HCT116 (cell line): ENCODE measurements at regions not wholly inside any gene's neighbourhood (a gene's known extent, or its start where the extent isn't known, plus 50 kb on each side); places are given as distances from the start of the nearest gene placed in this dataset.

ENCODE experiments used
- ATAC-seq: fragments of 200-7000 bp; cut with Tn5 transposase; 2 replicates; pipeline ENCODE4 v1.9.1; 2020; ENCODE audit warnings: mild to moderate bottlenecking, moderate library complexity
- BruUV-seq: library from RNA; stranded (reverse); fragments of 400-500 nt; replicated peaks from 2 replicates; lab custom pipeline; 2021; lab: Mats Ljungman, UMichigan
- CTCF ChIA-PET: fragments of 300-600 bp; sonication (Branson Sonifier 250); formaldehyde crosslinking; loops from one replicate; lab custom pipeline; 2021; ENCODE audit warnings: antibody characterized with exemption; lab: Charles Lee
- POLR2A ChIA-PET: fragments of 300-600, 350-600 bp; sonication (Branson Sonifier 250); formaldehyde crosslinking; loops from one replicate; lab custom pipeline; 2021; ENCODE audit warnings: antibody characterized with exemption; lab: Charles Lee
- RAD21 ChIA-PET, 2 experiments: fragments of 300-600 bp; sonication (Branson Sonifier 250); formaldehyde crosslinking; loops; one replicate each; lab custom pipeline; 2023; ENCODE audit warnings: low total read pairs in 2 of 2; ENCODE audit not compliant: uncharacterized antibody in 2 of 2, unreplicated experiment in 2 of 2, low non-redundant PET in 1 of 2; lab: Charles Lee
- DNase-seq: peaks from one replicate; pipeline ENCODE4 v3.0.0-alpha.2; 2010; ENCODE audit warnings: low read depth, low spot score
- H2AFZ ChIP-seq: fragments of 200-600 bp; shearing (Covaris generic), sonication (generic); 2 replicates; pipeline ENCODE4 v1.6.1; 2017; ENCODE audit warnings: low read depth, mixed run types, mixed read lengths, antibody characterized with exemption, low read length; ENCODE audit not compliant: poor library complexity, severe bottlenecking
- H3K27ac ChIP-seq: 2 replicates; pipeline ENCODE4 v1.5.1; 2012; ENCODE audit warnings: low read depth, low read length
- H3K27me3 ChIP-seq: fragments of 200-600 bp; sonication (generic); 2 replicates; pipeline ENCODE4 v1.6.1; 2016; ENCODE audit warnings: mixed run types, low read length, mixed read lengths; ENCODE audit not compliant: insufficient read depth
- H3K36me3 ChIP-seq, 2 experiments: fragments of 200-500 bp in 1 of 2; fragments of 200-600 bp in 1 of 2; sonication (Bioruptor generic) in 1 of 2; sonication (generic) in 1 of 2; 2 replicates each; pipeline versions ENCODE4 v1.5.1 to v1.6.1; 2014 to 2016; ENCODE audit warnings: low read length in 2 of 2, inconsistent platforms in 1 of 2, mixed read lengths in 1 of 2, mixed run types in 1 of 2; ENCODE audit not compliant: insufficient read depth in 2 of 2, control insufficient read depth in 1 of 2
- H3K4me1 ChIP-seq, 2 experiments: fragments of 200-600 bp in 1 of 2; sonication (generic) in 1 of 2; 2 replicates each; pipeline versions ENCODE4 v1.5.1 to v1.6.1; 2012 to 2017; ENCODE audit warnings: low read length in 2 of 2, inconsistent platforms in 1 of 2, mild to moderate bottlenecking in 1 of 2, mixed read lengths in 1 of 2, mixed run types in 1 of 2, moderate library complexity in 1 of 2; ENCODE audit not compliant: insufficient read depth in 2 of 2, control insufficient read depth in 1 of 2
- H3K4me2 ChIP-seq: fragments of 200-600 bp; sonication (generic); 2 replicates; pipeline ENCODE4 v1.6.1; 2017; ENCODE audit warnings: mixed run types, low read length, mixed read lengths
- H3K4me3 ChIP-seq, 2 experiments: fragments of 200-600 bp in 1 of 2; sonication (generic) in 1 of 2; replicated peaks in 1 of 2; 2 replicates each; pipeline ENCODE4 v1.5.1; 2011 to 2016; ENCODE audit warnings: low read length in 2 of 2, control low read depth in 1 of 2, low read depth in 1 of 2, mild to moderate bottlenecking in 1 of 2, mixed read lengths in 1 of 2, mixed run types in 1 of 2
- H3K79me2 ChIP-seq: fragments of 200-600 bp; sonication (generic); 2 replicates; pipeline ENCODE4 v1.6.1; 2017; ENCODE audit warnings: mild to moderate bottlenecking, mixed run types, low read length, moderate library complexity, mixed read lengths; ENCODE audit not compliant: insufficient read depth
- H3K9ac ChIP-seq: fragments of 200-600 bp; sonication (generic); 2 replicates; pipeline ENCODE4 v1.6.1; 2016; ENCODE audit warnings: low read length, mixed read lengths
- H3K9me2 ChIP-seq: fragments of 200-600 bp; sonication (generic), shearing (Covaris generic); 2 replicates; pipeline ENCODE4 v1.6.1; 2017; ENCODE audit warnings: mixed run types, mild to moderate bottlenecking, moderate library complexity; ENCODE audit not compliant: insufficient read depth
- H3K9me3 ChIP-seq, 2 experiments: fragments of 200-500 bp in 1 of 2; fragments of 200-600 bp in 1 of 2; sonication (Bioruptor generic) in 1 of 2; sonication (generic) in 1 of 2; 2 replicates each; pipeline ENCODE4 v1.6.1; 2014 to 2017; ENCODE audit warnings: low read length in 2 of 2, mixed read lengths in 2 of 2, inconsistent platforms in 1 of 2, low read depth in 1 of 2, mild to moderate bottlenecking in 1 of 2, mixed run types in 1 of 2, moderate library complexity in 1 of 2; ENCODE audit not compliant: control insufficient read depth in 1 of 2, insufficient read depth in 1 of 2
- H4K20me1 ChIP-seq: fragments of 200-600 bp; sonication (generic), shearing (Covaris generic); 2 replicates; pipeline ENCODE4 v1.6.1; 2017; ENCODE audit warnings: mixed run types, mild to moderate bottlenecking, moderate library complexity; ENCODE audit not compliant: insufficient read depth
- CEBPB ChIP-seq: IDR thresholded peaks from 2 replicates; pipeline ENCODE4 v1.6.1; 2012; ENCODE audit warnings: low read depth
- EZH2 ChIP-seq: fragments of 200-600 bp; sonication (generic); IDR thresholded peaks from 2 replicates; pipeline ENCODE4 v1.6.1; 2017; ENCODE audit warnings: antibody characterized with exemption, mixed run types
- EZH2phosphoT487 ChIP-seq: fragments of 200-600 bp; IDR thresholded peaks from 2 replicates; pipeline ENCODE4 v1.6.1; 2018; ENCODE audit warnings: antibody characterized with exemption, borderline replicate concordance
- FOSL1 ChIP-seq: IDR thresholded peaks from 2 replicates; pipeline ENCODE4 v1.6.1; 2012; ENCODE audit warnings: low read depth
- JUND ChIP-seq: IDR thresholded peaks from 2 replicates; pipeline ENCODE4 v1.6.1; 2012
- POLR2AphosphoS5 ChIP-seq: IDR thresholded peaks from 2 replicates; pipeline ENCODE4 v1.6.1; 2011; ENCODE audit warnings: mild to moderate bottlenecking, low read depth, low read length, moderate library complexity
- RAD21 ChIP-seq: IDR thresholded peaks from 2 replicates; pipeline ENCODE4 v1.6.1; 2012; ENCODE audit warnings: low read depth, mild to moderate bottlenecking
- SP1 ChIP-seq: IDR thresholded peaks from 2 replicates; pipeline ENCODE4 v1.6.1; 2012; ENCODE audit warnings: low read depth
- SRF ChIP-seq: IDR thresholded peaks from 2 replicates; pipeline ENCODE4 v1.6.1; 2012; ENCODE audit warnings: low read depth
- TCF7L2 ChIP-seq: IDR thresholded peaks from 2 replicates; pipeline ENCODE4 v1.7.0; 2011; ENCODE audit warnings: borderline replicate concordance, inconsistent platforms; ENCODE audit not compliant: insufficient read depth, insufficient read length; ENCODE audit errors: extremely low read depth
- YY1 ChIP-seq: IDR thresholded peaks from 2 replicates; pipeline ENCODE4 v1.6.1; 2011; ENCODE audit warnings: low read length, low read depth, moderate library complexity, mild to moderate bottlenecking; ENCODE audit not compliant: insufficient replicate concordance; ENCODE audit errors: extremely low read depth
- ZFX ChIP-seq: fragments of 450-650 bp; IDR thresholded peaks from 2 replicates; pipeline ENCODE4 v1.6.1; 2017
- ZNF274 ChIP-seq: fragments of 200-500 bp; sonication (Bioruptor generic); IDR thresholded peaks from 2 replicates; pipeline ENCODE4 v1.6.1; 2014; ENCODE audit warnings: mild to moderate bottlenecking, low read depth, low read length, inconsistent platforms
- intact Hi-C: fragments of 100-400 bp; cut with micrococcal nuclease; formaldehyde crosslinking; loops from 2 replicates; pipeline ENCODE4 v1.10.0; 2022
- TF ChIP-seq, protein P1 (sequence below): IDR thresholded peaks from 2 replicates; pipeline ENCODE4 v1.6.1; 2012
- TF ChIP-seq, protein P2 (sequence below), 3 experiments: fragments of 200-600 bp in 1 of 3; sonication (generic) in 1 of 3; IDR thresholded peaks in 2 of 3; conservative IDR thresholded peaks in 1 of 3; 2 replicates each; pipeline ENCODE4 v1.5.1; 2012 to 2017; ENCODE audit warnings: low read depth in 2 of 3, low read length in 2 of 3, antibody characterized with exemption in 1 of 3, borderline replicate concordance in 1 of 3, control low read depth in 1 of 3, mild to moderate bottlenecking in 1 of 3, mixed read lengths in 1 of 3, mixed run types in 1 of 3, moderate library complexity in 1 of 3; ENCODE audit not compliant: insufficient read depth in 1 of 3

GRCh38 chr11:101199416-101199815 lies 69.8 kb upstream of the PGR start:
- H3K27me3 ChIP-seq = no peaks in the 10 kb centered on the region
- no peak overlapping the region for H3K9ac ChIP-seq
- H3K4me1 ChIP-seq = no peaks in the 10 kb centered on the region
- CTCF ChIA-PET = no interaction called here
- RAD21 ChIA-PET = no interaction called here
- H3K27ac ChIP-seq = no peak overlapping the region
- H3K9me3 ChIP-seq = no peaks in the 10 kb centered on the region
- no peak overlapping the region for H2AFZ ChIP-seq
- no peak for TF ChIP-seq EZH2phosphoT487
- TF ChIP-seq YY1 = no peak
- TF ChIP-seq, protein P1, sequence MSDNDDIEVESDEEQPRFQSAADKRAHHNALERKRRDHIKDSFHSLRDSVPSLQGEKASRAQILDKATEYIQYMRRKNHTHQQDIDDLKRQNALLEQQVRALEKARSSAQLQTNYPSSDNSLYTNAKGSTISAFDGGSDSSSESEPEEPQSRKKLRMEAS = no peak
- TF ChIP-seq FOSL1 = no peak
- TF ChIP-seq CEBPB = no peak
- TF ChIP-seq, protein P2, sequence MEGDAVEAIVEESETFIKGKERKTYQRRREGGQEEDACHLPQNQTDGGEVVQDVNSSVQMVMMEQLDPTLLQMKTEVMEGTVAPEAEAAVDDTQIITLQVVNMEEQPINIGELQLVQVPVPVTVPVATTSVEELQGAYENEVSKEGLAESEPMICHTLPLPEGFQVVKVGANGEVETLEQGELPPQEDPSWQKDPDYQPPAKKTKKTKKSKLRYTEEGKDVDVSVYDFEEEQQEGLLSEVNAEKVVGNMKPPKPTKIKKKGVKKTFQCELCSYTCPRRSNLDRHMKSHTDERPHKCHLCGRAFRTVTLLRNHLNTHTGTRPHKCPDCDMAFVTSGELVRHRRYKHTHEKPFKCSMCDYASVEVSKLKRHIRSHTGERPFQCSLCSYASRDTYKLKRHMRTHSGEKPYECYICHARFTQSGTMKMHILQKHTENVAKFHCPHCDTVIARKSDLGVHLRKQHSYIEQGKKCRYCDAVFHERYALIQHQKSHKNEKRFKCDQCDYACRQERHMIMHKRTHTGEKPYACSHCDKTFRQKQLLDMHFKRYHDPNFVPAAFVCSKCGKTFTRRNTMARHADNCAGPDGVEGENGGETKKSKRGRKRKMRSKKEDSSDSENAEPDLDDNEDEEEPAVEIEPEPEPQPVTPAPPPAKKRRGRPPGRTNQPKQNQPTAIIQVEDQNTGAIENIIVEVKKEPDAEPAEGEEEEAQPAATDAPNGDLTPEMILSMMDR (IDR thresholded peaks at IDR 0.05 in 2 of 3, conservative IDR thresholded peaks at IDR 0.05 in 1 of 3; ENCODE audit: borderline replicate concordance in 1 of 3, insufficient read depth in 1 of 3, low read depth in 2 of 3, low read length in 2 of 3) = no peak
- no peak for TF ChIP-seq ZFX
- no peak for TF ChIP-seq POLR2AphosphoS5
- no peak for TF ChIP-seq TCF7L2
- TF ChIP-seq SRF = no peak
- no peak for TF ChIP-seq RAD21
- no peak for TF ChIP-seq JUND
- no peak for TF ChIP-seq SP1
- no peak for TF ChIP-seq EZH2
- TF ChIP-seq ZNF274 = no peak
- no peak overlapping the region for H3K4me3 ChIP-seq
- ATAC-seq = no peak
- intact Hi-C loops = no loop called here
- H4K20me1 ChIP-seq = no peaks in the 10 kb centered on the region
- no peak overlapping the region for H3K4me2 ChIP-seq
- no peak for DNase-seq
- H3K9me2 ChIP-seq = no peaks in the 10 kb centered on the region
- no TSS peak for BruUV-seq
- POLR2A ChIA-PET = no interaction called here
- H3K36me3 ChIP-seq = no peaks in the 10 kb centered on the region
- H3K79me2 ChIP-seq = no peaks in the 10 kb centered on the region
